ENCODE measurements at regions not wholly inside any gene's neighbourhood (a gene's known extent, or its start where the extent isn't known, plus 50 kb on each side); places are given as distances from the start of the nearest gene placed in this dataset.
"Not testable (repeated sequence)": the region's sequence is repeated elsewhere in the genome, so short reads cannot be mapped to it uniquely, and the experiment has no call there.

GRCh38 chr12:89266574-89267188 lies 85.6 kb downstream of the DUSP6 start:
- CTCF ChIA-PET; H3K36me3 Mint-ChIP-seq (ENCODE audit: low read depth); H3K4me3 Mint-ChIP-seq; H3K27ac Mint-ChIP-seq; H3K27me3 Mint-ChIP-seq (ENCODE audit: low read depth); intact Hi-C loops (cut with micrococcal nuclease); DNase-seq; H3K9me3 Mint-ChIP-seq: not testable (repeated sequence)
- H3K4me1 Mint-ChIP-seq (ENCODE audit: low read depth) = peaks cover 11% of the 10 kb centered on the region

- H3K9me3 Mint-ChIP-seq = no peaks in the 10 kb centered on the region
- CTCF ChIA-PET = no interaction called here
Observed at GRCh38 chr12:89264837-89265236, 87.5 kb downstream of the DUSP6 start.

GRCh38 chr12:89263900-89264299 lies 88.4 kb downstream of the DUSP6 start:
- DNase-seq = no peak
- Mint-ChIP-seq H3K4me3 (no peak overlapping the region), H3K27me3 (ENCODE audit: low read depth) (no peaks in the 10 kb centered on the region), H3K36me3 (ENCODE audit: low read depth) (no peaks in the 10 kb centered on the region), H3K27ac (no peak overlapping the region), H3K9me3 (no peaks in the 10 kb centered on the region), H3K4me1 (ENCODE audit: low read depth) (peaks cover 17% of the 10 kb centered on the region)
- intact Hi-C loops (cut with micrococcal nuclease) = no loop called here
- CTCF ChIA-PET = no interaction called here

More at GRCh38 chr12:89264837-89265236, 87.5 kb downstream of the DUSP6 start:
- H3K27ac Mint-ChIP-seq = no peak overlapping the region
- no peaks in the 10 kb centered on the region for H3K36me3 Mint-ChIP-seq (ENCODE audit: low read depth)
- no peak overlapping the region for H3K4me3 Mint-ChIP-seq
- H3K4me1 Mint-ChIP-seq (ENCODE audit: low read depth) = peaks cover 17% of the 10 kb centered on the region
- intact Hi-C loops (cut with micrococcal nuclease) = no loop called here
- no peaks in the 10 kb centered on the region for H3K27me3 Mint-ChIP-seq (ENCODE audit: low read depth)
- DNase-seq = no peak

GRCh38 chr12:89262855-89263552 lies 89.3 kb downstream of the DUSP6 start:
- no peaks in the 10 kb centered on the region for H3K36me3 Mint-ChIP-seq (ENCODE audit: low read depth)
- CTCF ChIA-PET = interaction anchor here (0.6 kb wide), 1 partner anchor 39 kb away, joined by 4 read pairs; no protein-coding TSS in a partner anchor
- no peak overlapping the region for H3K4me3 Mint-ChIP-seq

GRCh38 chr12:89261982-89262381 lies 90.3 kb downstream of the DUSP6 start:
- intact Hi-C loops (cut with micrococcal nuclease) = loop anchor here (1.0 to 2.0 kb wide), 4 partner anchors 17 to 90 kb away; partner anchors contain the start of gene DUSP6
- Mint-ChIP-seq H3K4me1 (ENCODE audit: low read depth) (peaks cover 24% of the 10 kb centered on the region), H3K27ac (no peak overlapping the region), H3K4me3 (no peak overlapping the region), H3K36me3 (ENCODE audit: low read depth) (no peaks in the 10 kb centered on the region), H3K9me3 (peaks cover 4% of the 10 kb centered on the region), H3K27me3 (ENCODE audit: low read depth) (no peaks in the 10 kb centered on the region)
- no peak for DNase-seq
- CTCF ChIA-PET = no interaction called here

More at GRCh38 chr12:89262855-89263552, 89.3 kb downstream of the DUSP6 start:
- intact Hi-C loops (cut with micrococcal nuclease) = no loop called here
- no peak for DNase-seq
- peaks cover 4% of the 10 kb centered on the region for H3K9me3 Mint-ChIP-seq
- H3K27me3 Mint-ChIP-seq (ENCODE audit: low read depth) = no peaks in the 10 kb centered on the region
- no peak overlapping the region for H3K27ac Mint-ChIP-seq
- H3K4me1 Mint-ChIP-seq (ENCODE audit: low read depth) = peaks cover 24% of the 10 kb centered on the region

GRCh38 chr12:89260841-89261637 lies 91.3 kb downstream of the DUSP6 start:
- H3K27ac Mint-ChIP-seq = no peak overlapping the region
- intact Hi-C loops (cut with micrococcal nuclease) = loop anchor here (1.0 to 2.0 kb wide), 4 partner anchors 16 to 91 kb away; partner anchors contain the start of gene DUSP6
- DNase-seq = no peak
- peaks cover 4% of the 10 kb centered on the region for H3K9me3 Mint-ChIP-seq
- no peaks in the 10 kb centered on the region for H3K27me3 Mint-ChIP-seq (ENCODE audit: low read depth)
- H3K36me3 Mint-ChIP-seq (ENCODE audit: low read depth) = no peaks in the 10 kb centered on the region
- CTCF ChIA-PET = interaction anchor here (0.5 kb wide), 1 partner anchor 91 kb away, joined by 3 read pairs; no protein-coding TSS in a partner anchor
- H3K4me3 Mint-ChIP-seq = no peak overlapping the region
- peaks cover 24% of the 10 kb centered on the region for H3K4me1 Mint-ChIP-seq (ENCODE audit: low read depth)

- CTCF ChIA-PET = no interaction called here
- H3K36me3 Mint-ChIP-seq (ENCODE audit: low read depth) = no peaks in the 10 kb centered on the region
Observed at GRCh38 chr12:89259821-89260220, 92.5 kb downstream of the DUSP6 start.

GRCh38 chr12:89258240-89258969 lies 93.9 kb downstream of the DUSP6 start:
- CTCF ChIA-PET = interaction anchor here (0.7 kb wide), 1 partner anchor 219 kb away, joined by 3 read pairs; no protein-coding TSS in a partner anchor
- DNase-seq = no peak
- Mint-ChIP-seq H3K9me3 (peaks cover 7% of the 10 kb centered on the region), H3K4me3 (no peak overlapping the region), H3K4me1 (ENCODE audit: low read depth) (peaks cover 20% of the 10 kb centered on the region), H3K27me3 (ENCODE audit: low read depth) (no peaks in the 10 kb centered on the region), H3K27ac (no peak overlapping the region), H3K36me3 (ENCODE audit: low read depth) (no peaks in the 10 kb centered on the region)
- intact Hi-C loops (cut with micrococcal nuclease) = no loop called here

More at GRCh38 chr12:89259821-89260220, 92.5 kb downstream of the DUSP6 start:
- intact Hi-C loops (cut with micrococcal nuclease) = loop anchor here (2.0 kb wide), 1 partner anchor 21 kb away; no protein-coding TSS in a partner anchor
- Mint-ChIP-seq H3K27me3 (ENCODE audit: low read depth) (no peaks in the 10 kb centered on the region), H3K4me3 (no peak overlapping the region), H3K27ac (no peak overlapping the region), H3K9me3 (peaks cover 4% of the 10 kb centered on the region), H3K4me1 (ENCODE audit: low read depth) (peaks cover 20% of the 10 kb centered on the region)
- no peak for DNase-seq

GRCh38 chr12:89257340-89257739 lies 95.0 kb downstream of the DUSP6 start:
- intact Hi-C loops (cut with micrococcal nuclease) = no loop called here
- Mint-ChIP-seq H3K4me3 (no peak overlapping the region), H3K4me1 (ENCODE audit: low read depth) (peaks cover 28% of the 10 kb centered on the region), H3K27ac (no peak overlapping the region), H3K36me3 (ENCODE audit: low read depth) (no peaks in the 10 kb centered on the region), H3K9me3 (peaks cover 7% of the 10 kb centered on the region), H3K27me3 (ENCODE audit: low read depth) (no peaks in the 10 kb centered on the region)
- no peak for DNase-seq
- CTCF ChIA-PET = no interaction called here

- intact Hi-C loops (cut with micrococcal nuclease) = no loop called here
- Mint-ChIP-seq H3K27me3 (ENCODE audit: low read depth) (no peaks in the 10 kb centered on the region), H3K4me3 (no peak overlapping the region), H3K36me3 (ENCODE audit: low read depth) (no peaks in the 10 kb centered on the region), H3K9me3 (peaks cover 7% of the 10 kb centered on the region), H3K27ac (no peak overlapping the region), H3K4me1 (ENCODE audit: low read depth) (peaks cover 31% of the 10 kb centered on the region)
- CTCF ChIA-PET = interaction anchor here (0.8 to 1.0 kb wide), 3 partner anchors 11 to 20 kb away, joined by 3 to 5 read pairs (median 3); no protein-coding TSS in a partner anchor
- no peak for DNase-seq
Observed at GRCh38 chr12:89256060-89256459, 96.2 kb downstream of the DUSP6 start.

GRCh38 chr12:89253488-89253887 lies 98.8 kb downstream of the DUSP6 start:
- Mint-ChIP-seq H3K36me3 (ENCODE audit: low read depth) (no peaks in the 10 kb centered on the region), H3K27me3 (ENCODE audit: low read depth) (no peaks in the 10 kb centered on the region), H3K9me3 (peaks cover 7% of the 10 kb centered on the region), H3K4me1 (ENCODE audit: low read depth) (peaks cover 39% of the 10 kb centered on the region), H3K27ac (no peak overlapping the region), H3K4me3 (no peak overlapping the region)
- CTCF ChIA-PET = no interaction called here
- DNase-seq = no peak
- intact Hi-C loops (cut with micrococcal nuclease) = loop anchor here (5.0 kb wide), 1 partner anchor 1111 kb away; the partner anchor contains the start of genes CEP290 and TMTC3

All from activated naive CD4-positive, alpha-beta T cell treated with anti-CD3 and anti-CD28 coated beads for 36 hours (primary cell).